Fibroblast of mammary gland (primary cell): ENCODE measurements at regions not wholly inside any gene's neighbourhood (a gene's known extent, or its start where the extent isn't known, plus 50 kb on each side); places are given as distances from the start of the nearest gene placed in this dataset.

Source experiments
- DNase-seq: peaks from one replicate; pipeline ENCODE4 v3.0.0-alpha.2; 2010; ENCODE audit warnings: low read depth
- H3K4me3 ChIP-seq: 2 replicates; pipeline ENCODE4 v1.5.1; 2011; ENCODE audit warnings: low read depth, mild to moderate bottlenecking, low read length, moderate library complexity; ENCODE audit not compliant: control insufficient read depth
- CTCF ChIP-seq: conservative IDR thresholded peaks from 2 replicates; pipeline ENCODE4 v1.5.1; 2011; ENCODE audit warnings: low read depth, low read length, inconsistent platforms; ENCODE audit not compliant: control insufficient read depth, insufficient read depth

DNA sequence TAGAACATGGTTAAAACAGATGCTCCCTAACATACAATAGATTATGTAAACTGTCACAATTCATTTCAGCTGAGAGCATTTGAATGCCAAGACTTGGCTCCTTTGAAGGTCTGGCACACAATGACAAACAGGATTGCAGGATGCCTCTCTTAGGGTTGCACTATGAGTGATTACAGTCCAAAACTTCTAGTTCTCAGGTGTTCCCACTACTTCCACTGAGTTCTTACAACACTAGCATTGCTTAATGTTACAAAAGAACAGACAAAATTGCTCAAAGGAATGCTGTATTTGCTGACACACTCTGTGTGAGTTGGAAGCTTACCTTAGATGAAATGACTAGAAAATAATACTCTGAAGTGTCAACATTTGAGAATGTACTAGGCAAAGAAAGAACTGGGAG lies 2413.8 kb upstream of the RAG2 start:
- H3K4me3 ChIP-seq = no peak overlapping the region
- TF ChIP-seq CTCF = no peak
- DNase-seq = no peak

- no peak for DNase-seq
- TF ChIP-seq CTCF = no peak
- no peak overlapping the region for H3K4me3 ChIP-seq
Measured at GRCh38 chr11:38990841-38991240, 2392.8 kb upstream of the RAG2 start.

GRCh38 chr11:38990139-38990538 lies 2392.1 kb upstream of the RAG2 start:
- TF ChIP-seq CTCF = no peak

DNA sequence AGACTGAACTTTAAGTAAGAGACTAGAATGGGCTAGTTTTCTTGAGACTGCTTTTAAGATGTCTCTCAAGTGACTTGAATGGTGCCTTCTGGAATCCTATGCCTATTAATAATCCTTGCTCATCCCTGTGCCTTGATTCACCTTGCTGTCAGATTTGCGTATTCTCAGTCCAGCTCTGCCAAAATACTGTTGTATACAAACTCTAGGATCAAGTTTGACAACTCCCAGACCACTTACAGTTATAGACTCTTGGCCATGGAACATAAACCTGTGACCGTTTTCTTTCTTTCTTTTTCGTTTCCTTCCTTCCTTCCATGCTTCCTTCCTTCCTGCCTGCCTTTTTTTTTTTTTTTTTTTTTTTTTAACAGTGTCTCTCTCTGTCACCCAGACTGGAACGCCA lies 2390.9 kb upstream of the RAG2 start:
- no peak for DNase-seq
- no peak for TF ChIP-seq CTCF

More at GRCh38 chr11:38990139-38990538, 2392.1 kb upstream of the RAG2 start:
- no peak overlapping the region for H3K4me3 ChIP-seq
- no peak for DNase-seq

GRCh38 chr11:38972220-38972619 lies 2374.2 kb upstream of the RAG2 start:
- no peak overlapping the region for H3K4me3 ChIP-seq
- no peak for DNase-seq
- TF ChIP-seq CTCF = no peak

More for the DNA sequence above, 2390.9 kb upstream of the RAG2 start:
- H3K4me3 ChIP-seq = no peak overlapping the region

- TF ChIP-seq CTCF = no peak
- no peak for DNase-seq
- no peak overlapping the region for H3K4me3 ChIP-seq
Measured at GRCh38 chr11:38971141-38971540, 2373.1 kb upstream of the RAG2 start.

DNA sequence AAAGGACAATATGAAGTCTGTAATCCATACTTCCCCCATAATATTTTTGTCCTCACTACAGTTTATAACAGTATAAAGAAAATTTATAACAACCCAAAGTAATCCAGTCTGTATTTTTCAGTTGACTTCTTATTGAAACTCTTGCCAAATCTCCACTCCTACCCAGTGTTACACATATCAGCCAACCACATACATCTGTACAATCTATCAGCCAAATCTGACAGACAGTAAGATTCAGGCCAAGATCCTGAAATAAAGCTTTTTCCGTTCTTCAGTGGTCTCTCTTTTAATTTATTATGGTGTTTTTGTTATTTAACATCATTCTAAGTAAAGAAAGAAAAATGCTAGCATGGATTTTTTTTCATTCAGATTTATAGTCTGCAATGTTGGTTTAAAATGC lies 2370.9 kb upstream of the RAG2 start:
- TF ChIP-seq CTCF = no peak
- no peak overlapping the region for H3K4me3 ChIP-seq
- DNase-seq = no peak
